Kidney (tissue), 13 donors: ENCODE measurements at regions not wholly inside any gene's neighbourhood (a gene's known extent, or its start where the extent isn't known, plus 50 kb on each side); places are given as distances from the start of the nearest gene placed in this dataset.

Experiments
- DNase-seq, 5 donors: peaks; one replicate each; pipeline ENCODE4 v3.0.0-alpha.2; 2013 to 2020
- FAIRE-seq: peaks from 2 replicates; lab custom pipeline; 2012; peaks lifted over from hg19 to GRCh38; lab: Jason Lieb, UNC
- H3K27ac ChIP-seq, 2 donors: one replicate each; pipeline ENCODE4 v1.7.0; 2013; ENCODE audit warnings: low read depth in 2 of 2, low read length in 2 of 2, inconsistent platforms in 1 of 2
- H3K27me3 ChIP-seq: one replicate; pipeline ENCODE4 v1.7.1; 2013; ENCODE audit warnings: low read length, inconsistent platforms; ENCODE audit not compliant: control insufficient read depth, insufficient read depth
- H3K36me3 ChIP-seq, 3 donors: one replicate each; pipeline versions ENCODE4 v1.7.0 to v1.7.1; 2013; ENCODE audit warnings: low read length in 3 of 3, control low read depth in 1 of 3, inconsistent platforms in 1 of 3; ENCODE audit not compliant: insufficient read depth in 3 of 3, control insufficient read depth in 2 of 3
- H3K4me1 ChIP-seq, 3 donors: one replicate each; pipeline versions ENCODE4 v1.7.0 to v1.7.1; 2013; ENCODE audit warnings: low read length in 3 of 3, inconsistent platforms in 1 of 3, low read depth in 1 of 3; ENCODE audit not compliant: control insufficient read depth in 2 of 3, insufficient read depth in 2 of 3
- H3K4me3 ChIP-seq, 3 donors: one replicate each; pipeline versions ENCODE4 v1.7.0 to v1.8.1; 2013; ENCODE audit warnings: low read length in 3 of 3, control low read depth in 1 of 3, inconsistent platforms in 1 of 3
- H3K9ac ChIP-seq, 3 donors: one replicate each; pipeline versions ENCODE4 v1.7.0 to v1.7.1; 2013; ENCODE audit warnings: low read length in 3 of 3, control low read depth in 1 of 3, inconsistent platforms in 1 of 3
- H3K9me3 ChIP-seq, 3 donors: one replicate each; pipeline versions ENCODE4 v1.7.0 to v1.7.1; 2013; ENCODE audit warnings: low read length in 3 of 3, control low read depth in 1 of 3, inconsistent platforms in 1 of 3; ENCODE audit not compliant: control insufficient read depth in 2 of 3, insufficient read depth in 1 of 3
- intact Hi-C: fragments of 100-400 bp; cut with DNase I; formaldehyde crosslinking; loops from one replicate; pipeline ENCODE4 v1.11.1; 2022
- TF ChIP-seq, protein P1 (sequence below): IDR thresholded peaks from 3 replicates; pipeline ENCODE4 v1.5.1; 2012; ENCODE audit warnings: mild to moderate bottlenecking, moderate library complexity, borderline replicate concordance; ENCODE audit not compliant: insufficient read depth; ENCODE audit errors: extremely low read depth
- donor health status: control.
- donor health status: control.
- donor health status: control.
- donor health status: control.
- donor health status: control.
- donor health status: DM: yes; HTN: yes; CAD: no.
- donor health status: Normal renal cell carcinoma (clear cell type).

DNA sequence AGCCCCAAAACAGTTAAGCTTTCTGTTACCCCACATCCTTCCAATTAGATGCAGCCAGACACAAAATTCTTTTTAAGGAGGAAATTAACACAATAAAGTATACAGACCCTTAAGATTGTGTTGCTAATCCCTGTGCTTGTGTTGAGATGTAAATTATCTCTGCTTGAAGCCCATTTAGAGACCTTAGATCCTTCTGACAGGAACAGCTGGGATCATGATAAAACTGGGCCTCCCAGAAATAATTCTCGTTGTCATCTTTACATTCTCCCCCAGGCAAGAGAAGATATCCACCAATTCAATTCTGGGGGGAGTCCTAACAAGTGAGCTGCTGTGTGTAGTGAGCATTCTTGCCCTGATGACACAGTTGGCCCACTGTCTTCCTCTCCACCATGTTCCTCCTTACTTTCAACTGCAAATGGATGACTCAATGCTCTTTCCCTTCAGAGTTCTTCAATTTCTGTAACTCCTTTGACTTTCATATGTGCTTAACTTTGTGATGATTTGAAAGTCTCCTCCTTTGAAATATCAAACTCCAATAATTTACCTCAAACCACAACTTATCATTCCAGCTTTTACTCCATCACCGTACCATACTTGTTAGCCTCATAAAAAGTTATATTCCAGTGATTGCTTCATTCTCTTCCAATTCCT, 186.6 kb downstream of the RAP2B start:
- no peak overlapping the region for H3K27ac ChIP-seq
- no peak overlapping the region for H3K9ac ChIP-seq
- intact Hi-C loops = no loop called here
- peaks cover 0 to 4% (median 0%) of the 10 kb centered on the region in 3 donors for H3K9me3 ChIP-seq
- no peaks in the 10 kb centered on the region for H3K4me1 ChIP-seq
- DNase-seq = no peak
- TF ChIP-seq, protein P1, sequence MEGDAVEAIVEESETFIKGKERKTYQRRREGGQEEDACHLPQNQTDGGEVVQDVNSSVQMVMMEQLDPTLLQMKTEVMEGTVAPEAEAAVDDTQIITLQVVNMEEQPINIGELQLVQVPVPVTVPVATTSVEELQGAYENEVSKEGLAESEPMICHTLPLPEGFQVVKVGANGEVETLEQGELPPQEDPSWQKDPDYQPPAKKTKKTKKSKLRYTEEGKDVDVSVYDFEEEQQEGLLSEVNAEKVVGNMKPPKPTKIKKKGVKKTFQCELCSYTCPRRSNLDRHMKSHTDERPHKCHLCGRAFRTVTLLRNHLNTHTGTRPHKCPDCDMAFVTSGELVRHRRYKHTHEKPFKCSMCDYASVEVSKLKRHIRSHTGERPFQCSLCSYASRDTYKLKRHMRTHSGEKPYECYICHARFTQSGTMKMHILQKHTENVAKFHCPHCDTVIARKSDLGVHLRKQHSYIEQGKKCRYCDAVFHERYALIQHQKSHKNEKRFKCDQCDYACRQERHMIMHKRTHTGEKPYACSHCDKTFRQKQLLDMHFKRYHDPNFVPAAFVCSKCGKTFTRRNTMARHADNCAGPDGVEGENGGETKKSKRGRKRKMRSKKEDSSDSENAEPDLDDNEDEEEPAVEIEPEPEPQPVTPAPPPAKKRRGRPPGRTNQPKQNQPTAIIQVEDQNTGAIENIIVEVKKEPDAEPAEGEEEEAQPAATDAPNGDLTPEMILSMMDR = no peak
- H3K27me3 ChIP-seq = no peaks in the 10 kb centered on the region
- FAIRE-seq = no peak
- H3K4me3 ChIP-seq = no peak overlapping the region
- H3K36me3 ChIP-seq = no peaks in the 10 kb centered on the region

DNA sequence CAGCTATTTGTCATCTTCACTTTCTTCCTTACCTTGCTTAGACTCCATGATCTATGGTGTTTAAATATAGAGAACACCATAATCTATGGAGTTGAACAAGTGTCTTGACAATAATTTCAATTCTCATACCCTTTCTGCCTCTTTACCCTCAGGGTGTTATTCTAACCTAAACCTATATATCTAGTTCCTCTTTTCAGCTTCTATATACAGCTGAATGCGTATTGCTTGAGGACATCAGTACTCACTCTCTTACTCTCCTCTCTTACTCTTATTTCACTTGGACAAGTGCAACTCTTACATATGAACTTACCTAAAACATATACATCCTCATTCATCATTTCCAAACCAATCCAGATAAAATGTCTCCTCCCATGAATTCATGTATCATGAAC, 187.1 kb downstream of the RAP2B start:
- TF ChIP-seq, protein P1 = no peak
- Histone ChIP-seq H3K4me1 (no peaks in the 10 kb centered on the region), H3K27me3 (no peaks in the 10 kb centered on the region), H3K27ac (no peak overlapping the region), H3K9me3 (peaks cover 0 to 4% (median 0%) of the 10 kb centered on the region in 3 donors), H3K4me3 (no peak overlapping the region), H3K9ac (no peak overlapping the region), H3K36me3 (no peaks in the 10 kb centered on the region)
- intact Hi-C loops = no loop called here
- FAIRE-seq = no peak
- no peak for DNase-seq

DNA sequence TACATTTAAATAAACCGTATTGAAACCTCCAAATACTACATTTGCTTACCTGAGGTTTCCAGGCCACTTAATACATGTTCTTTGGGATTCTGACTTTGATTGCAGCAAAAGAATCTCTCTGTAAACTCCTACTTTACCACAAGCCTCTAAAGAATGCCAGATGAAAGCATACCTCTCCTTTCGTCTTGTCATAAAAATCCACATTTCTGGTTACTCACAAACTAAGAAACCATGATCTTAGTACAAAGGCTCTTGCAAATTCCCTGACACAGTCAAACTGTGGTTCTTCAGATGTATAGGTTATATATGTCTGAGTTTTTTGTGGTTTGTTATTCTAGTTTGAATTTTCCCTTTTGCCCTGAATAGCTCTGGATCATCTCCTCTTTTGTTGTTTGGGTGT, 188.4 kb downstream of the RAP2B start:
- no peaks in the 10 kb centered on the region for H3K36me3 ChIP-seq
- H3K9ac ChIP-seq = no peak overlapping the region
- no peak overlapping the region for H3K4me3 ChIP-seq
- no peak for FAIRE-seq
- peaks cover 0 to 4% (median 0%) of the 10 kb centered on the region in 3 donors for H3K9me3 ChIP-seq
- no peak overlapping the region for H3K27ac ChIP-seq
- TF ChIP-seq, protein P1 = no peak
- no peak for DNase-seq
- intact Hi-C loops = no loop called here
- no peaks in the 10 kb centered on the region for H3K4me1 ChIP-seq
- no peaks in the 10 kb centered on the region for H3K27me3 ChIP-seq

DNA sequence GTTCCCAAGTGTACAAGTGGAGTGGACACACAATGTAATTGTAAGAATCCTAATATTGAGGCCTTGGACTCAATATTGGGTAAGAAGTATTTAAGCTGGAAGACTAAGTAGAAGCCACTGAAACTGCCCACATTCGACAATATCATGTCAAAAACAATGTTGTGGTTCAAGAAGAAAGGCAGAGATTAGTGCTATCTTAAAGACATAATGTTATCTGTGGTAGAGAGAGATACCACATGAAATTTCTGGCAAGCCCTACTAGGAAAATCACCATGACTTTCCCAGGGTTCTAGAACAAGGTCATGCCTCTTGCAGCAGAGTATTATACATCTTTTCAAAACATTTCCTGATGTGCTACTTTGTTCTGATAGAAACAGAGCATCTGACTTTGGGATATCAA, 192.6 kb downstream of the RAP2B start:
- DNase-seq (no peak), FAIRE-seq (no peak)
- Histone ChIP-seq H3K27ac (no peak overlapping the region), H3K27me3 (no peaks in the 10 kb centered on the region), H3K9me3 (no peaks in the 10 kb centered on the region), H3K4me3 (no peak overlapping the region), H3K4me1 (no peaks in the 10 kb centered on the region), H3K9ac (no peak overlapping the region), H3K36me3 (no peaks in the 10 kb centered on the region)
- TF ChIP-seq, protein P1 = no peak
- intact Hi-C loops = no loop called here
